ENCODE measurements at regions not wholly inside any gene's neighbourhood (a gene's known extent, or its start where the extent isn't known, plus 50 kb on each side); places are given as distances from the start of the nearest gene placed in this dataset.
"Not testable (repeated sequence)": the region's sequence is repeated elsewhere in the genome, so short reads cannot be mapped to it uniquely, and the experiment has no call there.

DNA sequence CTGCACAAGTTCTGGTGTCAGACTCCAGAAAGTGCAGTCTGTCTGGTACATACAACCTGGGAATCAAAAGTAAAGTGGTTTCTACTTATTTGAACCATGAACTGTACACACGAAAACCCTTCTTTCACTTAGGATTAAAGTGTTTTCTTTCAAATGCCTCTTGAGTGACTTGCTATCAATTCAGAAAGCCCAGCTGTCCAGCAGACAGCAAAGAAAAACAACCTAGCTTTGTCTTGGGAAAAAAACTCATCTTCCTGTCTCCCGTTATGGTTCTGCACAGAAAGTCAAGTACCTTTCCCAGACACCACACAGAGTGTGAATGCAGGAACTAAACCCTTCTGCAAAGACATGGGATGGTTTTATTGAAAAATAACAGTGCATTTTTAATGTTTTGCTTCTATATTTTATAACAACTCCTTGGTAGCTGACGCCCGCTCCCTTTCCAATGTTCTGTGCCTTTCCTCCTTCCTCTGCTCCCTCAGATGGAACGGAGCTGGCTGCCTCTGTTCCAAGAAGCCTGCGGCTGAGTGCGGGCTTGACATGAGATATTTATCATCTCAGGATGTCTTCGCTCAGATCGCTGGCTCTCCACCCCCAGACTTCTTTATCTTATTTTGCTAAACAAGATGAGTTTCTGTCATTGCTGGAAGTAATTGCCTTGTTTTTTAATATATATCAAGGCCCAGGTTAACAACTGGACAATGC lies 322.3 kb upstream of the B3GAT1 start:
- DNase-seq (ENCODE audit: low read depth in 4 of 4, low spot score in 1 of 4), result no peak

DNA sequence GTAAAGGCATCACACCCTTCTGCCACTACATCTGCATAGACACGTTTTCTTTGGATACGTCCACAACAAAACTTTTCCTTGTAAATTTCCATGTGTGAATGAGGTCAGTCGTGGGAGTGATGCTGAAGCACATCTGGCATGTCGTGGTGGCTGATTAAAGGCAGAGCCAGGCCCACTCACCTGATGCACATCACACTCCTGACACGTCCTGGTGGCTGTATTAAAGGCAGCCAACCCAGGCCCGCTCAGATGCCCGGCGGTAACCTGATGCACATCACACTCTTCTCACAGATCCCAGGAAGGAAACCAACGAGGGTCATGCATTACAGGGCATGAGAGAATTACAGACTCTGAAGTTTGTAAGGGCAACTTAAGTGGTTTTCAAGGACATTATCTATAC lies 321.6 kb upstream of the B3GAT1 start:
- DNase-seq (ENCODE audit: low read depth in 4 of 4, low spot score in 1 of 4), result no peak

DNA sequence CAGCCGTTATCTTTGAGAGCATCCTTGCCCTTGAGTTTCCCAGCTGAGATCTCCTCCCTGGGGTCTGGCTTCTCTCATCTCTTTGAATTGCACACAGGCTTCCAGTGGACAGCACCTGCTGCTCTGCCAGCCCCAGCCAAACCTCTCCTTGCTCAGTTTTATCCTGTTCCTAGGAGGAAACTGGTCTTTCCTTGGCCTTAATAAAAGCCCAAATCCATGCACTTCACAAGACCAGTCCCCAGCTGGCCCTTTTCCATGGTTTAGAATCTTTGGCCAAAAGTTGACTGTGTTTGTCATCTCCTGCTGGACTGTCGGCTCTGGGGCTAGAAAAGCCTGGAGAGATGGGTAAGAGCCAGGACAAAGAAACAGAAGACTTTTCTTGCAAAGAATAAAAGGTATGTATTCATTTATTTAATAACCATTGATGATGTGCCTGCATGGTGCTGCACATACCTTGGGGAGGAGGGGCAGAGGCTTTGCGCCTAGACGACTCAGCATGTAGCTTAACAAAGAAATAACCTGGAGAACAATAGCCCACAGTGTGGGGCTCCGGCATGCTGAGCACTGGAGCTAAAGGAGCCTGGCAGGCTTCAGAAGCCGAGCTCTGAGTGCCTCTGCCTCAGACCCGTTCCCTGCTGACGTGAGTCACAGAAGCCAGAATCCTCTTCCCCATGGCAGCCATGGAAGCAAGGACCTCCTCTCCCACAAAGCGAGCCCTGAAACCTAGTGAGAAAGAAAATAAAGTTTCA lies 319.3 kb upstream of the B3GAT1 start:
- no peak for DNase-seq (ENCODE audit: low read depth in 4 of 4, low spot score in 1 of 4)

DNA sequence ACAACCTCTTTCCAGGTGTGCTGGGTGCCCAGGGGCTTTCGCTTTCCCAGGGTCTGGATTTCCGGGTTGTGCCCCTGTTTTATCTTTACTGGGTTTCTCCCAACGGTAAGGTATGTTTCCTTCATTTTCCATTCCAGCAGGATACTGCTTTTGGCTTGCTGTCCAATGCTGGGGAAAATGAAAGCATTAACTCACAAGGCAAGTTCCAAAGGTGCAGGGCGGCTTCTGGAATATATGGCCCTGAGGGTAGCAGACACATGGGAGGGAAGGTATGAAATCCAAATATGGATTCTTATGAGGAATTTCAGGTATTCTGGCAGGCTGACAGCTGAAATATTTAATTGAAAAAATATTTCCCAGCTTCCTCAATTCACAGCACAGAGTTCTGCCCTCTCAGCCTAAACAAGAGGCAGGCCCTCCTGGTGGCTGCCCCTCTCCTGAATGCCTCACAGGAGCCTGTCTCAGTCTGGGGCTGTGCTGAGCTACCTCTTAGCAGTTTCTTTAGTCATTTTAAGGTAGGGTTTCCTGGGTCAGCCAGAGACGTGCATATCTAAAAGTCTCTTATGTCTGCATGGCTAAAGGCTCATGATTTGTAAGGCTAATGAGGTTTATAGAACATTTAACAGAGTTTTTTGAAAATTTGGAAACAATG lies 318.6 kb upstream of the B3GAT1 start:
- no peak for DNase-seq (ENCODE audit: low read depth in 4 of 4, low spot score in 1 of 4)

DNA sequence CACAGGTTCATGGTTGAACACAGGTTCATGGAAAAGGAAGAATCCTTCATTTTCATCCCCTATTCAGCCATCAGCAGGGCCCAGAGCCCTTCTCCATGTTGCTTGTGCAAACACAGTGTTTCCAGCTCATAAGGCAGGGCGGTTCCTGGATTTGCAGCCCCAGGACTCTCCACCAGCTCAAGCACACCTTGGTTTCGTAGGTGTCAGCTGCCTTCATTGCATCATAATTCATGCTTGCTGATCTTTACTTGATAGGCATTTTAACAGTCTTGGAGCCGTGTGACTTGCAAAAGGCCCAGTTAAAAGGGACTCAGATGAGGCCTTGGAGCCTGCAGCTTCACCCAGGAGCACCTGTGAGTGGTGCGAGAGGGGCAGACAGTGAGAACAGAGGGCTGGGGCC lies 318.1 kb upstream of the B3GAT1 start:
- no peak for DNase-seq (ENCODE audit: low read depth in 4 of 4, low spot score in 1 of 4)

DNA sequence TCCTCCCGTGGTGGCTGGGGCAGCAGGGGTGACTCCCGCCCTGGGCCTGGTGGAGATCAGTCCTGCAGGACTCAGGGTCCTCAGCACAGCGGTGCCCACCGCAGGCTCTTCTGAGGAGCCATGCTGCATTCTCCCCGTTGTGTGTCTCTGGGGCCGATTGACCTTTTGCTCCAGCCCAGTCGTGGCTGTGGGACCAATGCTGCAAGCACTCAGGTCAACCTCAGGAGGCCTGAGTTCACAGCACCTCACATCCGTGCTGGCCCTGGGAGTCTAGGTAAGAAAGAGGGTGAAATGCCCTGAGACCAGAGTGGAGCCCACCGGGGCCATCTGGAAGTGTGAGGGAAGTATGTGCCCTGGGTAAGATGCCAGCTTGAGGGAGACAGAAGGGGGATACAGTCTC lies 316.1 kb upstream of the B3GAT1 start:
- DNase-seq (ENCODE audit: low read depth in 4 of 4, low spot score in 1 of 4), result no peak

DNA sequence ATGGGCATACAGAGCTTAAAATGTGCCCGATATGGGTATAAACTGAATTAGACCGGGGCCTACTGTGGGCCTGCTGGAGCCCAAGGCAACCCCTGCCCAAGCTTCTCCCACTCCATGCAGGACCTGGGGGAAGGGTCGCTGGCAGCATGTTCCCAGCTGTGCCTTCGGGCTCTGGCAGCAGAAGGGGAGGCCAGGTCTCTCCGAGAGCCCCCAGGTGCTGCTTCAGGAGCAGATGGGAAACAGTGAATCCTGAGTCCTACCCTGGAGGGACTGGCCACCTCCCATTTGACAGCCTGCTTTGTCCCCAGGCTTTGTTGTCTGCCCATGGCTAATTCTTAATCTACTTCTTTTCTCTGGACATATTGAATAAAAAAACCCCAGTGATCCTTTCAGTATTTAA lies 315.6 kb upstream of the B3GAT1 start:
- DNase-seq (ENCODE audit: low read depth in 4 of 4, low spot score in 1 of 4), result no peak

DNA sequence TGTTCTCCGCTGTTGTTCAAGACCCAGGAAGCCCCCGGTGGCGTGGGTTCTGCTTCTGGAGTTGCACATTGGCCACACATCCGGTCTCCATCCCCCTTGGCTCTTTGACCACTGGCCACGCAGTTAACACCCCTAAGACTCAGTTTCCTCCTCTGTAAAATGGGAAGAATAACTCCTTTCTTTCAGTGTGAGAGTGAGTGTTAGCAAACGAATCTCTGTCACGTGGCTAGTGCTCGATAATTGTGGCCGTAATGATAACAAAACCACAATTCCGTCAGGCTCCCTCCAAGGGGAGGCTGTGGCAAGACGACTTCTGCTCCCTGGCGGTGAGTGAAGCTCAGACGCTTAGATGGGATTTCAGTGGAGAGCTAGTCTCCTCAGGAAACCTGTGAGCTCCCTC lies 315.2 kb upstream of the B3GAT1 start:
- DNase-seq (ENCODE audit: low read depth in 4 of 4, low spot score in 1 of 4), result no peak

DNA sequence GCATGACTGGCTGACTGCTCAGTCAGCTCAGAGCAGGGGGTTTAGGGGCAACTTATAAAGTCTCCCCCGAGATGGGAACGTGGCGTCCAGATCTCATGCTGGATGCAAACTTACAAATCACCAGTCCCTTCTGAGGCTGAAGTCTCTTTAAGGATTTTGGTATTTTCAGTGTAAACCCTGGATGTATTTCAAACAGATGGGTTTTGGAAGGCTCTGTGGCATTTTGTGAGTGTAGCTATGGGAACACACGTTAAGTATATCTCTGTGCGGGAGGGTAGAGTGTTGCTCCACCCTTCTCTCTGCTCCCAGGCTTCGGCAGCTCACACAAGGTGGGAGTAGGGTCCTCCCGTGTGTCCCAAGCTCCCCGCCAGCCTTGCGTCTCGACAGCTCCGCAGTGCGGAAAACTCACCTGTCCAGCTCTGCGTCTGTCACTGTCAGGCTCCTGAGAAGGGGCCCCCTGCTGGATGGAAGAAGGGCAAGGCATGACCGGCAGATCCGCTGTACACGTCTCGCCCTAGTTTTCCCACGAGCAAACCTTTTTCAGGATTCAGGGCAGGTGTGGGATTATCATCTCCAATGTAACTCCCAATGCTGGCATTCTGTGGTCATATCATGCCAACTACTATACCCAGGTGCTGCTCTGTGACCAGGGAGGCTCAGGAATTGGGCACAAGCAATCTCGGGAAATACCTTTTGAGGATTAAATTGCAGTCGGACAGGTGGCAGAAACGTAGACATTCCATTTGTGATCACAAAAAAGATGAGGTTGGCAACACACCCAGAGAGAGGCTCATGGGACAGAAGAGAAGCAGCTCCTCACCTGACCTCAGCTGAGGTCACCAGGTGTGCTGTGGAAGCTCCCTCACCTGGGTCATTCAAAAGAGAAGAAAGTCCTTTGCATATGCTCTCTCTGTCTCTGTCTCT lies 313.9 kb upstream of the B3GAT1 start:
- DNase-seq (ENCODE audit: low read depth in 4 of 4, low spot score in 1 of 4), result no peak

DNA sequence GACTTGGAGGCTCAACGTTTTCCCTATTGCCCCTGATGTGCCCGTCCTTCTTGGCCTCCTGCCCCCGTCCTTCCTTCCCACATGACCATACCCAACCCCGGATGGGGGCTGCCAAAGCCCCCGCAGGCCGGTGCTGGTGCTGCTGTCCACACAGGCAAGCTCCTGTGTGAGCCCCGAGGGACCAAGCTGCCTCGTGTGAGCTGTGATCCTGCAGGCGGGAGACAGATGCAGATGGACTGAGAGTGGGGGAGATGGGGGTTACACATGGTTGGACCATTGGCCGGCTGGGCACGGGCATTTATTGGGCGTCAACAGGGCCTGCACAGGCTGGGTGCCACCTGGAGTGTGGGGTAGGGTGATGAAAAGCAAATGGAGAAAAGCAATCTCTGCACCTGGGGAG lies 313.2 kb upstream of the B3GAT1 start:
- DNase-seq (ENCODE audit: low read depth in 4 of 4, low spot score in 1 of 4), result no peak

DNA sequence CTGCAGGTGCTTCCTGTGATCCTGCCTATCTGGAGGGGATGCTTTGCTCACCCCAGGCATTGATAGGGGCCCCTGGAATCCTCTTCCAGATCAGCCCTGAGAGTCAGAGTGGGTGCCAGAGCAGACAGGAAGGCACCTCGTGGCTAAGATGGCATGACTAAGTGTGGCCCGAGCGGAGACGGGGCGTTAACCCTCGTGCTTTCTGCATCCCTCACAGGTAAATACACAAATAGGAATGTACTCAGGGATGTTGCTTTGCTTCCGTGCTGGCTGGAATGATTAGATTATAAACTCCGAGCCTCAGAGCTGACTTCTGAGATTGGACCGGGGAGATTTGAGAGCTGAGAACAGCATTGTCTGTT lies 312.7 kb upstream of the B3GAT1 start:
- no peak for DNase-seq (ENCODE audit: low read depth in 4 of 4, low spot score in 1 of 4)

DNA sequence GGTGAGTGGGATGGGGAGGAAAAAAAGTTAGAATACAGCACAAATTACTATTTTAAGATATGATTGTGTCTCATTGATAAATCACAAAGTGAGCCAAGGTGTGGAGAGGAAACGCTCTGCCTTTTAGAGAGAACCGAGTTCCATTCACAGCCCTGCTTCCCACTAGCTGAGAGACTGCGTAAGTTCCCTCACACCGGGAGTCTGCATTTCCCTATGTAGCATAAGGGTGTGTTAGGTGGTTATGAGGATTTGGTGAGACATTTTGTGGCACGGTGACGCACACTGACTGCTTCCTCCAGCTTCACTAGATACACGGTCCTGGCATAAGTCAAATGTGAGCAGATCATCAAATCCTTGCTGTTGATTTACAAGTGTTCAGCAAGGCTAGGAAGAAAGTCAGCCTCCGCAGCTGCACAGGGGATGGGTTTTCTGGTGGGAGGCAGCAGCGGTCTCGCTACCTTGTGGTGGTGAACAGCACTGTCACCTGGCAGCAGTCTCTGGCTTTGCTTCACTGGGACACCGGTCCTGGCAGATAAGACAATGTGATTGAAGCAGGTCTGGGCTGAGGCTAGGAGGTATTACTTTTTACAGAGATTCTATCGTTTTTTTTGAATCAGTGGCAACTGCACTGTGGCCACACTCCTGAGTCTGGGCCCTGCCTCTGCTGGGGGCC lies 312.2 kb upstream of the B3GAT1 start:
- no peak for DNase-seq (ENCODE audit: low read depth in 4 of 4, low spot score in 1 of 4)

DNA sequence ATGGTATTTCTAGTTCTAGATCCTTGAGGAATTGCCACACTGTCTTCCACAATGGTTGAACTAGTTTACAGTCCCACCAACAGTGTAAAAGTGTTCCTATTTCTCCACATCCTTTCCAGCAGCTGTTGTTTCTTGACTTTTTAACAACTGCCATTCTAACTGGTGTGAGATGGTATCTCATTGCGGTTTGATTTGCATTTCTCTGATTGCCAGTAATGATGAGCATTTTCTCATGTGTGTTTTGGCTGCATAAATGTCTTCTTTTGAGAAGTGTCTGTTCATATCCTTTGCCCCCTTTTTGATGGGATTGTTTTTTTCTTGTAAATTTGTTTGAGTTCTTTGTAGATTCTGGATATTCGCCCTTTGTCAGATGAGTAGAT lies 308.6 kb upstream of the B3GAT1 start:
- not testable (repeated sequence) for DNase-seq (ENCODE audit: low read depth in 4 of 4, low spot score in 1 of 4)

DNA sequence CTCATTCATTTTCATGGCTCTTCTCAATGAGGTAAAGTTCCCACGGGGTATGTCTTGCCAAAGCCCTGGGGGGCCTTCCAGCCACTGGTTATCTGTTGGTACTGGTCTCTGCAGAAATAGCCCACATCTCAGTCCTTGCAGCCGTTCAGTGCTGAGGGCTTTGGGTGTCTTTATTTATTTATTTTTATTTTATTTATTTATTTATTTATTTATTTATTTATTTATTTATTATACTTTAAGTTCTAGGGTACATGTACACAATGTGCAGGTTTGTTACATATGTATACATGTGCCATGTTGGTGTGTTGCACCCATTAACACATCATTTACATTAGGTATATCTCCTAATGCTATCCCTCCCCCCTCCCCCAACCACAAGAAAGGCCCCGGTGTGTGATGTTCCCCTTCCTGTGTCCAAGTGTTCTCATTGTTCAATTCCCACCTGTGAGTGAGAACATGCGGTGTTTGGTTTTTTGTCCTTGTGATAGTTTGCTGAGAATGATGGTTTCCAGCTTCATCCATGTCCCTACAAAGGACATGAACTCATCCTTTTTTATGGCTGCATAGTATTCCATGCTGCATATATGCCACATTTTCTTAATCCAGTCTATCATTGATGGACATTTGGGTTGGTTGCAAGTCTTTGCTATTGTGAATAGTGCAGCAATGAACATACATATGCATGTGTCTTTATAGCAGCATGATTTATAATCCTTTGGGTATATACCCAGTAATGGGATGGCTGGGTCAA lies 308.1 kb upstream of the B3GAT1 start:
- DNase-seq (ENCODE audit: low read depth in 4 of 4, low spot score in 1 of 4), result not testable (repeated sequence)

DNA sequence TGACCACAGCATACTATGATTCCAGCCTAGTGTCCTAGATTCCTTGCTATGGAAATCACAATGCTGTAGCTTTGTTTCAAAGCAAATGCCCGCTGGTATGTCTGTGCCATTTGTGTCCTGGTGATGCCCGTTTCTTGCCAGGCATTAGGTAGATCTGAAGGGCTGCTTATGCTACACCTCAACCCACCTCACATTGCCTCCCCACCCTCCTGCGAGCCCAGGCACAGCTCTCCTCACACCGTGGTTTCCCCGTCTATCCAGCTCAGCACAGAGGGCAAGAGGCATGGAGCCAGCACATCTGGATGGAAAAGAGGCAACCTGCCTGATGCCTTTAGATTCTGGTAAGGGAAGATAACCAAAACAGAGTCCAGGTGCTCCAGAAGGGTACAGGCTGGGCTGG lies 307.4 kb upstream of the B3GAT1 start:
- DNase-seq (ENCODE audit: low read depth in 4 of 4, low spot score in 1 of 4), result no peak

DNA sequence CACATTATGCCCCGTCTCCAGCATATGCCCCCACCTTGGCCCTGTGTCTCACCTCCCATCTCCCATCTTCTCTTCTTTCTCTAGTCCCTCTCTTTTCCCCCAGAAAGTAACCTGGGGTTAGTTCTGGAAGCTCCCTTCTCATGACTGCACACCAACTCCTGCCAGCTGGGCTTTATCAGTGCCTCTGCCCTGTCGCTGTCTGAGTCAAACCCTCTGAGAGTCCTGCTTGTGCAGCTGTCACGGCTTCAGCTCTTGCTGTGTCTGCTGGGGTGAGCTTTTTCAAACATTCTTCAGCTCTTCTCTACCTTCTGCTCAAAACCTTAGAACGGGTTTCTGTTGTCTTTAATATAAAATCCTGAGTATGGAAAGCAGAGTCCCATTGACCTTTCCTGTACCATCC lies 304.5 kb upstream of the B3GAT1 start:
- DNase-seq (ENCODE audit: low read depth in 4 of 4, low spot score in 1 of 4), result no peak

DNA sequence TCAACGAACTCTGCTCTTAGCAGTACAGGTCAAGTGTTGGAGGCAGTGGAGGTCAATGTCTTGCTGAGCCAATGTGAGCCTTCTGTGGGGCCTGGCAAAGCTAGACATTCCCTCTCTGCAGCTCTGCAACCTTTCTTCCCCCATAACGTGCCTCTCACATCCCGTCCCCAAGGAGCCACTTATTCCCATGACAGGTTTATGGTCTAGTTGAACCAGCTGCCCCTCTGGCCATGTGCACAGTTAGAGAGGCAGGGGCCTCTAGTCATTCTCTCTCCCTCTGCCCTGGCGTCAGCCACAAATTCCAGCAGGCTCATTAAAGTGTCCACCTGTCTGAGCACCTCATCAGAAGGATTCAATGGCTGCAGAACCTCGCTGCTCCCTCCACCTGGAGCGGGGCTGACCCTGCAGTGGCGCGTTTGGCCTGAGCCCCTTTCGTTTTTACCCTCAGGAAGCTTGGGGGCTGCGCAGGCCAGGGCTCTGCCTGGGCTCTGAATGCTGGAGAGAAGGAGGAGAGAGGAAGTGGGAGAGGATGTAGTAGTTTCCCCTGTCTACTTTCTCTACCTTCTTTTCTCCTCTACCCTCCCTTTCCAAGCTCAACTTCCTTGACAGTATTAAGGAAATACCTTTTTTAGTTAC lies 302.1 kb upstream of the B3GAT1 start:
- DNase-seq (ENCODE audit: low read depth in 4 of 4, low spot score in 1 of 4), result no peak

DNA sequence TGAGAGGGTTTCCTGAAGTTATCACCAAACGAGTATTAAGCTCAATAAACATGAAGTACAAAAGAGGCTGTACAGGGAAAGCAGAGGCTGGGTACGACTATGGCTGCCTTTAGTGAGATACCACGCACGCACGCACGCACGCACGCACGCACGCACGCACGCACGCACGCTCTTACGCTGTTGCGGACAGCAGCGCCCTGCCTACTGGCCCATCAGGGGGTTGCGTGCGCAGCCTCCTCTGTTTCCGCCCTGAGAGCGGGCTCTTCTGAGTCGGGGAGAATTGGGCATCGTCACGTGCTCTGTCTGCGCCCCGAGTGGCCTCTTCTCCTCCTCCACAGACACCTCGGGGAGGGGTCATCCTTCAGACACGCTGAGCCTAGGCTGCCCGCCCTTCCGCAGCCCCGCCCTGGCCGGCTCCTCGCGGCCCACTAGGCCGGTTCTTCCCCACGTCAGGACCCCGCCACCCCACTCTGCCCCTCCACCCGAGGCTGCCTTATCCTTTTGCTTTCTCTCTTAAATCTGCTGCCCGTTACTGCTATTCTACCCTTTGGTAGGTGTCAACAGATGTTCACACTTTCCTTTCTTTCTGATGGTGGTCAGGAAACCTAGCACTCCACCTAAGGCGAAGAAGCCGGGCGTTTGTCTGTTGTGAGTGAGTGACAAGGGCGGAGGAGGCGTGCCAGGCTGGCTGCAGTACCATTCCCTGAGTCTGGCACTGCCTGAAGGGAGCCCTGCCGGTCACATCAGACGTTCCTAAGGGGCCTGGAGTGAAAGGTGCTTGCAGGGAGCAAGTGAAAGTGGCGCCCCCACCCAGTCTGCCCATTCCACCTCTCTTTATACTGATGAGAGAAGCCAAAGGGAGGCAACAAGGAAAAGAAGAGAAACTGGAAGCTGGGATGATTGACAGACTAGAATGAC lies 300.4 kb upstream of the B3GAT1 start:
- DNase-seq (ENCODE audit: low read depth in 4 of 4, low spot score in 1 of 4), result no peak

DNA sequence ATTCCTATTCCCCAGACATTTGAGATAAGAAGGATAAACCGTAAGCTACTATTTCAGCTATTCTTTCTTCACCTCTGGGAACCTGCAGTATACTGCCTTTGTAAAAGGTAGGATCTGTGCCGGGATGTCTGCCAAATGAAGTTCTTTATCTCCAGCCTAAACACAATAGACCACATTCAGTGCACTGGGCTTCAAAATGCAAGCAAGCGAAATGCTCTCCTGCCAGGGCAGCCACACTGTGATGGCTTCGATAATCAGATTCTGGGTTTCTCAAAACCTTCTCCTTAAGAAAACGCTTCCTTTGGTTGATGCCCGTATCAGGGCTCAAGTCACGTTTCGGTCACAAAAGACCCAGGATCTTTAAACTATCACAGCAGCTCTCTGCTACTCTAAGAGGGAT lies 299.5 kb upstream of the B3GAT1 start:
- no peak for DNase-seq (ENCODE audit: low read depth in 4 of 4, low spot score in 1 of 4)

All from stimulated activated CD4-positive, alpha-beta T cell treated with anti-CD3 and anti-CD28 coated beads, Interleukin-1b, Interleukin-23, amount 100 ng/mL, for 24 hours (primary cell).